KG1 (cell line): ENCODE measurements at regions not wholly inside any gene's neighbourhood (a gene's known extent, or its start where the extent isn't known, plus 50 kb on each side); places are given as distances from the start of the nearest gene placed in this dataset.
A peak's percentile ranks its signal among the peaks of the same experiment; 100 is the strongest.

Source experiments
- DNase-seq: peaks from one replicate; lab custom pipeline; 2025; lab: John Stamatoyannopoulos, UW

DNA sequence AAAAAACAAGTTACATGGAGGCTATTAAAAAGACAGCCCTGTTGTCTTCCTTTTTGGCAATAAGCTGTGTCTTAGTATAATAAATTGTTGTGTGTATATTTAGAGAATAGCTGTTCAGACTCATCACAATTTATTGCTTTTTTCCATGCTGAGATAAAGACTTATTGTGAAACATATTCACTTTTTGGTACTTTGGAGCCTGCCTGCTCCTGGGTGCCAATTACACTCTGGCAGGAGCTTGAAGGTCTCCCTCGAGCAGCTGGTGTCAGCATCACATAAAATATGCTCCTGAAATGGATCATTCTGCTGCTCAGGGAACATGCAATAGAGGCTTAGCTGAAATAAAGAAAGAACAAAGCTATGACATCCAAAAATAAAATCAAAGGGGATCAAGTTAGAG is 211.6 kb upstream of the DKK2 start:
- DNase-seq, result no peak

GRCh38 chr4:107246761-107247160 is 210.6 kb upstream of the DKK2 start:
- no peak for DNase-seq

- no peak for DNase-seq
These were observed 207.1 kb upstream of the DKK2 start for GRCh38 chr4:107243141-107243781.

GRCh38 chr4:107220976-107221375 is 184.9 kb upstream of the DKK2 start:
- DNase-seq, result no peak

DNA sequence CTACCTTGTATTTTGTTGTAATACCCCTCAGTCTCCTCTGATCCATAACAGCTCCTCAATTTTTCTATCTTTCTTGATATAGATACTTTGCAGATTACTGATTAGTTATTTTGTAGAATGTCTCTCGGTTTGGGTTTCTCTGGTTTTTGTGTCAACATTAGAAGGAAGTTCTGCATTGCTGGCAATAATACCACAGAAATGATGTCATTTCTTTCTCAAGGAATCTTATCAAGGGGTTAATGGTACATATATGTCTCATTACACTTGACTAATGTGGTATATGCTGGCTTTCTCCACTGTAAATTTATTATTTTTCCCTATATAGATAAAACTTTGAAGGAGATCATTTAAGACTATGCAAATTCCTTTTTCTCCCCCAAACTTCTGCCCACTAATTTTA is 183.6 kb upstream of the DKK2 start:
- no peak for DNase-seq

DNA sequence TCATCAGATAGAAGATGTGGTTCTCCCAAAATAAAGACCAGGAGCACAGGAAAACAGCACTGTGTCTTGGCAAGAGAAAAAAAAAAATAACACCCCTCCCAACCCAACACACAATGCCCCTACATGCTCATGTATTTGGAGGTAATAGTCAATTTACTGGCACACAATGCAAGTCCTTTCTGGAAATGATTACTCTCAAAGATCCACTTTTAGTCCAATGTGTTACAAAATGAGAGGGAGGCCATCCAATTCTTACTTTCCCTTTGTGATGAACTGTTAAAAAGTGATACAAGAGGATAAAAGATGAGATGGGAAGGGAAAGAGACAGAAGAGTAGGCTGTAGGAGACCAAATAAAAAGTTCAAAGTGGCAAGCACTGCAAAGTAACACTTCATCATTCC is 180.3 kb upstream of the DKK2 start:
- DNase-seq, result no peak

DNA sequence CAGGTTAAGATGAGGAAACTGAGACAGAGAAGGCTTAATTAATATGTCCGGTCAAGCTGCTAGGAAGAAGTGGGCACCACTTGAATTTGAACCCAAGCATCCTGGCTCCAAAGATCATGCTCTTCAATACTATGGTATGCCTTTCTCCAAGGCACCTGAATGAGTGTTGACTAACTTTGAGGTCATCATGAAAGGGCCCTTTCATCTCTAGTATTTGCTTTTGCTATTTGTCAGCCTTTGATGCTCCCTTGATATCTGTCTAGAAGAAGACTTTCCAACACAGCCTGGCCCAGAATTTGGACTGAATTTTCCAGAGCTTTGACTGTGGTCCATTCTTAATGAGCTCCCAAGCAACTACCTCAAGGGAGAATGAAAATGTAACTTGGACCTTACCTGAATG is 179.1 kb upstream of the DKK2 start:
- DNase-seq, result no peak

GRCh38 chr4:107213880-107214279 is 177.8 kb upstream of the DKK2 start:
- DNase-seq, result no peak

DNA sequence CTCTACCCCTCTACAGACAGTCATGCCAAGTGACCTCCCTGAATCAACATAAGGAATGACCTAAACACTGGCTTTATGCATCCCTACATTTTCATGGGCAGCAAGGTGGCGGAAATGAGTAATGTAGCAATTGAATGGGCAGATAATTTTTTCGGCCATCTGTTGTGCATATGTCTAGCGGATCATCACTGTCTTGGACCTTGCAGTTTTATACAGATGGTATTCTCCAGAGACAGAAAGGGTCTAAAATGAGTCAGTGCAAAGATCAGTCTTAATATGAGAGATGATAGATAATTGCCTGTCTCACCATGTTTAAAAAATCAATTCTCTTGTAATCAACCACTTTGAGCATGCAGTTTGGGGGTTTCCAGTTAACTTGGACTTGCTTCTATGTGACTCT is 177.3 kb upstream of the DKK2 start:
- no peak for DNase-seq

GRCh38 chr4:107212565-107212964 is 176.5 kb upstream of the DKK2 start:
- DNase-seq, result no peak

- no peak for DNase-seq
These were observed 174.5 kb upstream of the DKK2 start for GRCh38 chr4:107210450-107211239.

- no peak for DNase-seq
These were observed 167.6 kb upstream of the DKK2 start for GRCh38 chr4:107203733-107204132.

DNA sequence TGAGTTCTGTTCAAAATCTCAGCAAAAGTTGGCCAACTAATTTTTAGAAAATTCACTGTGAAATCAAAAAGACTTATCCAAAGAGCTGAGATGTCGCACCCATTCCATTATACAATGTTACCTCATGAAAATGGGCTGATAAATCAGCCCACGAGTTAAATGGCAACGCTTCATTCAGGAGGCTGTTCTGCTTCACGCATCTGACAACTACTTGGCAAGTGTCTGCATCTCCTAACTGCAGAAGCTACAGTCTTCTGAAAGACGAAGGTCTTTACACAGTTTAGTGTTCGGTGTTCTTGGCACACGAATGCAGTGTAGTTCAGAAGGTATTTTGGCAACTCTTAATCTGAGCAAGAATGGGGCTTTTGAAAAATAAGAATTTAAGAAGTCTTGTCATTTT is 166.6 kb upstream of the DKK2 start:
- DNase-seq, result no peak

- no peak for DNase-seq
These were observed 161.0 kb upstream of the DKK2 start for GRCh38 chr4:107197121-107197520.

GRCh38 chr4:107196312-107196711 is 160.2 kb upstream of the DKK2 start:
- DNase-seq, result no peak

DNA sequence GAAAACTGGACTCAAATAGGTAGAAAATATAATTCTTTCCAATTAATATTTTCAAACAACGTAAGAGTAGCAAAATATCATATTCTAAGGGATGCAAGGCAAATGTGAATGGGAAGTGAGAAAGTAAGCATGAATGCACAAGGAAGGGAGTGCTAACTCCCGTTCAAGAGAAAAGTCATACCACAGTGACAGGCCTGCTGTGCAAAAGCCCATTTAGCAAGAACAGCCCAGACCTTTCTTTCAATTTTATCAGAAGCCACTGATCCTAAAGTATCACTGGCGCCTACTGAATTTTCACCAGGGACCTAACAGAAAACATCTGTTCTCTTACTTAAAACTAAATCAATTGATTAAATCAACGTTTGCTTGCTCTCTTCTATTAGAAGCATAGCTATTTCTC is 157.9 kb upstream of the DKK2 start:
- no peak for DNase-seq

- no peak for DNase-seq
These were observed 156.5 kb upstream of the DKK2 start for GRCh38 chr4:107192601-107193000.

DNA sequence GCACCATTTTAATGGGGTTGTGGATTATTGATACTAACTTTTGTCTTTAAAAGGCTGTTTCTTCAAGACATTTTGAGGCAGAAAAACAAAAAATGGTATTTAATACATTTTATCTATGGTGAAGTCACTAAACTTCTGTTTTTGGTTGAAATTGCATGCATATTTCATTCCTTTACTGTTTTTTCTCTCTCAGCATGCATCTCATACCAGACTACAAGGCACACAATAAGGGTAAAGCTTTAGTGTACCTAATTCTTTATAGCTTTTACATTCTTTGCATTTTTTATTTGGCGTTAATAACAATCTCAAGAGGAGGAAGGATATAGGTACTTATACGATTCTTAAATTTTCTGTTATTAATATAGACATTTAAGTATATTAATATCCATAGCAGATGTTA is 151.0 kb upstream of the DKK2 start:
- DNase-seq, result no peak

DNA sequence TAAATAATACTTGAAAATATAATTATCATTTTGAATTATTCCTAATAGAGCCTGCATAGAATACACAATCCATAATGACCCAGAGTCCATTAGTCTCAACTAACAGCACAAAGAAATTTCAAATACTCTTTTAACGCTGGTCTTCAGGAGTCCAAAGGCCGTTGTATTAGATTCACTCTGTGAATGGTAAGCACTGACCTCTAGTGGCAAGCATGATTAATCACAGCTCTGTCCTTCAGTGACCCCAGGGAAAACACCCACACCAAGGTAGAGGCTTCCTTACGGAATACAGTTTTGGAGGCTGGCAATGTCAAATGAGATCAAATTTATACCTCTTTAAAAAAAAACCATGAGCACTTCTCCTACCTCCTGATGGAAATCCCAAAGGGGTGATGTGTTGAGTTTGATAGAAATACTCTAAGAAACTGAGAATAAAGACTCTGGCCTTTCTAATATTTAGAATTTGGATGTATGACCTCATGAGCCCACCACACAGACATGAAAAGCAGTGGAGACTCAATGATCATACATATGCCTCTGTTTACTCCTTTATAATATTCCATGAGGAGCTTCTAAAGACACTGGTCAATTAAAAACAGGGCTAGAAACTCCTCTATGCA is 147.2 kb upstream of the DKK2 start:
- DNase-seq, result peak; percentile 11

- DNase-seq, result no peak
These were observed 146.2 kb upstream of the DKK2 start for GRCh38 chr4:107182347-107182746.

- no peak for DNase-seq
These were observed 130.8 kb upstream of the DKK2 start for GRCh38 chr4:107166873-107167450.

- DNase-seq, result no peak
These were observed 130.1 kb upstream of the DKK2 start for GRCh38 chr4:107166181-107166580.

DNA sequence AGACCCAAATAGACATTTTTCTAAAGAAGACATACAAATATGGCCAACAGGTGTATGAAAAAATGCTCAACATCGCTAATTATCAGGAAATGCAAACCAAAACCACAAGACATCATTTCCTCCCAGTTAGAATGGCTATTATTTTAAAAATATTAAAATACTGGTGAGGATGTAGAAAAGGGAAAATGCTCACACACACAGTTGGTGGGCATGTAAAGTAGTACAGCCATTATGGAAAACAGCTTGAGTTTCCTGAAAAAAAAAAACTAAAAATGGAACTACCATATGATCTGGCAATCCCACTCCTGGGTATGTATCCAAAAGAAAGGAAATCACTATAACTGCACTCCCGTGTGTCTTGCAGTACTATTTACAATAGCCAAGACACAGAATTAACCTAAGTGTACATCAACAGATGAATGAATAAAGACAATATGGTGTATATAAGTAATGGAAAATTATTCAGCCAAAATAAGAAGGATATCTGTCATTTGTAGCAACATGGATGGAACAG is 128.9 kb upstream of the DKK2 start:
- no peak for DNase-seq
